HuH-7 (cell line): ENCODE measurements at regions not wholly inside any gene's neighbourhood (a gene's known extent, or its start where the extent isn't known, plus 50 kb on each side); places are given as distances from the start of the nearest gene placed in this dataset.

ENCODE experiments used
- DNase-seq: peaks from one replicate; pipeline ENCODE4 v3.0.0; 2011; ENCODE audit warnings: low spot score

- DNase-seq: no peak
Observed at GRCh38 chr17:79341222-79341780, 266.7 kb downstream of the ENGASE start.

GRCh38 chr17:79340333-79341221 is 266.0 kb downstream of the ENGASE start:
- DNase-seq: no peak

GRCh38 chr17:79339321-79339720 is 264.7 kb downstream of the ENGASE start:
- no peak for DNase-seq

- no peak for DNase-seq
Observed at GRCh38 chr17:79338604-79339003, 264.0 kb downstream of the ENGASE start.

GRCh38 chr17:79338152-79338551 is 263.5 kb downstream of the ENGASE start:
- no peak for DNase-seq

GRCh38 chr17:79337053-79337452 is 262.4 kb downstream of the ENGASE start:
- no peak for DNase-seq

GRCh38 chr17:79335456-79335855 is 260.8 kb downstream of the ENGASE start:
- no peak for DNase-seq

GRCh38 chr17:79332011-79332554 is 257.5 kb downstream of the ENGASE start:
- no peak for DNase-seq

- no peak for DNase-seq
Observed at GRCh38 chr17:79331492-79331891, 256.9 kb downstream of the ENGASE start.

- DNase-seq: no peak
Observed at GRCh38 chr17:79330696-79331095, 256.1 kb downstream of the ENGASE start.

GRCh38 chr17:79330229-79330628 is 255.6 kb downstream of the ENGASE start:
- DNase-seq: no peak

GRCh38 chr17:79326814-79327213 is 252.2 kb downstream of the ENGASE start:
- no peak for DNase-seq

GRCh38 chr17:79325709-79326430 is 251.2 kb downstream of the ENGASE start:
- DNase-seq: peak; percentile 55

- no peak for DNase-seq
Observed at GRCh38 chr17:79324194-79324593, 249.6 kb downstream of the ENGASE start.

- no peak for DNase-seq
Observed at GRCh38 chr17:79323566-79323965, 248.9 kb downstream of the ENGASE start.

GRCh38 chr17:79322211-79323123 is 247.8 kb downstream of the ENGASE start:
- no peak for DNase-seq

GRCh38 chr17:79320331-79320730 is 245.7 kb downstream of the ENGASE start:
- no peak for DNase-seq

GRCh38 chr17:79317916-79318315 is 243.3 kb downstream of the ENGASE start:
- DNase-seq: no peak

GRCh38 chr17:79316805-79317204 is 242.2 kb downstream of the ENGASE start:
- no peak for DNase-seq

- DNase-seq: no peak
Observed at GRCh38 chr17:79315358-79316105, 240.9 kb downstream of the ENGASE start.
